Activated B cell treated with CpG ODN at 0.5 μM for 24 hours (primary cell): ENCODE measurements at regions not wholly inside any gene's neighbourhood (a gene's known extent, or its start where the extent isn't known, plus 50 kb on each side); places are given as distances from the start of the nearest gene placed in this dataset.

Experiments used
- ATAC-seq: fragments of 200-7000 bp; cut with Tn5 transposase; one replicate; pipeline ENCODE4 v1.10.0; 2021; ENCODE audit warnings: low read depth, mild to moderate bottlenecking, moderate library complexity
- CTCF ChIA-PET: fragments of 350-600 bp; sonication (Branson Sonifier 250); formaldehyde crosslinking; loops from one replicate; lab custom pipeline; 2021; ENCODE audit warnings: antibody characterized with exemption; lab: Charles Lee
- POLR2A ChIA-PET: fragments of 350-600 bp; sonication (Branson Sonifier 250); formaldehyde crosslinking; loops from one replicate; lab custom pipeline; 2021; ENCODE audit warnings: antibody characterized with exemption; lab: Charles Lee
- DNase-seq: peaks from one replicate; pipeline ENCODE4 v3.0.0; 2022
- H3K27ac Mint-ChIP-seq: one replicate; pipeline ENCODE4 v1.8.0; 2020; ENCODE audit warnings: mixed read lengths
- H3K27me3 Mint-ChIP-seq: one replicate; pipeline ENCODE4 v1.8.0; 2021; ENCODE audit warnings: mixed read lengths
- H3K36me3 Mint-ChIP-seq: one replicate; pipeline ENCODE4 v1.8.0; 2021; ENCODE audit warnings: low read depth, mixed read lengths
- H3K4me1 Mint-ChIP-seq: one replicate; pipeline ENCODE4 v1.8.0; 2021; ENCODE audit warnings: mixed read lengths
- H3K4me3 Mint-ChIP-seq: one replicate; pipeline ENCODE4 v1.8.0; 2020; ENCODE audit warnings: mild to moderate bottlenecking, mixed read lengths
- H3K9me3 Mint-ChIP-seq: one replicate; pipeline ENCODE4 v1.8.0; 2020; ENCODE audit warnings: mixed read lengths
- intact Hi-C: fragments of 100-400 bp; cut with micrococcal nuclease; formaldehyde crosslinking; loops from one replicate; pipeline ENCODE4 v1.15.1; 2024
- TF ChIP-seq, protein P1 (sequence below): fragments of 200-600 bp; IDR thresholded peaks from one replicate; pipeline ENCODE4 v1.8.0; 2022; ENCODE audit warnings: antibody characterized with exemption, mild to moderate bottlenecking

DNA sequence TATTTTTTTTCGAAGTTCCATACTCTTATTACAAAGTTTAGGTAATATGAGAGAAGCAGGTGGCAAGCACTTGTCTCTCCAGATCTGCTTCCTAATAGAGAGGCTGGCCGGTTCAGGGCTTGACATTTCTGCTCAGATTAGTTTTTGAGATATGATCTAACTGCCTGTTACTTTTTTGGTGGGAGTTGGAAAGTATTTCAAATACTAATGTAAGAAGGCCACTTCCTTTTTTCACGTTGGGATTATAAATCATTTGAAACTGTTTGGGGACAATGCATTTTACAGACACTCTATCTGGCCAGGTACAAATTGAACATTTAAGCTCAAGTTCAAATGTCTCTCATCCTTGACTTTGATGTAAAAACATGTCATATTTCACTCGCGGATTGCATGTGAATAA lies 222.1 kb upstream of the SULF2 start:
- H3K27ac Mint-ChIP-seq, result no peak overlapping the region
- ChIA-PET CTCF (no interaction called here), POLR2A (no interaction called here)
- TF ChIP-seq, protein P1, sequence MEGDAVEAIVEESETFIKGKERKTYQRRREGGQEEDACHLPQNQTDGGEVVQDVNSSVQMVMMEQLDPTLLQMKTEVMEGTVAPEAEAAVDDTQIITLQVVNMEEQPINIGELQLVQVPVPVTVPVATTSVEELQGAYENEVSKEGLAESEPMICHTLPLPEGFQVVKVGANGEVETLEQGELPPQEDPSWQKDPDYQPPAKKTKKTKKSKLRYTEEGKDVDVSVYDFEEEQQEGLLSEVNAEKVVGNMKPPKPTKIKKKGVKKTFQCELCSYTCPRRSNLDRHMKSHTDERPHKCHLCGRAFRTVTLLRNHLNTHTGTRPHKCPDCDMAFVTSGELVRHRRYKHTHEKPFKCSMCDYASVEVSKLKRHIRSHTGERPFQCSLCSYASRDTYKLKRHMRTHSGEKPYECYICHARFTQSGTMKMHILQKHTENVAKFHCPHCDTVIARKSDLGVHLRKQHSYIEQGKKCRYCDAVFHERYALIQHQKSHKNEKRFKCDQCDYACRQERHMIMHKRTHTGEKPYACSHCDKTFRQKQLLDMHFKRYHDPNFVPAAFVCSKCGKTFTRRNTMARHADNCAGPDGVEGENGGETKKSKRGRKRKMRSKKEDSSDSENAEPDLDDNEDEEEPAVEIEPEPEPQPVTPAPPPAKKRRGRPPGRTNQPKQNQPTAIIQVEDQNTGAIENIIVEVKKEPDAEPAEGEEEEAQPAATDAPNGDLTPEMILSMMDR, result no peak
- peaks cover 8% of the 10 kb centered on the region for H3K9me3 Mint-ChIP-seq
- DNase-seq (no peak), ATAC-seq (no peak)
- peaks cover 57% of the 10 kb centered on the region for H3K4me1 Mint-ChIP-seq
- H3K27me3 Mint-ChIP-seq, result no peaks in the 10 kb centered on the region
- H3K4me3 Mint-ChIP-seq, result no peak overlapping the region
- intact Hi-C loops, result loop anchor here (5.0 kb wide), 1 partner anchor 35 kb away; no protein-coding TSS in a partner anchor
- no peaks in the 10 kb centered on the region for H3K36me3 Mint-ChIP-seq

DNA sequence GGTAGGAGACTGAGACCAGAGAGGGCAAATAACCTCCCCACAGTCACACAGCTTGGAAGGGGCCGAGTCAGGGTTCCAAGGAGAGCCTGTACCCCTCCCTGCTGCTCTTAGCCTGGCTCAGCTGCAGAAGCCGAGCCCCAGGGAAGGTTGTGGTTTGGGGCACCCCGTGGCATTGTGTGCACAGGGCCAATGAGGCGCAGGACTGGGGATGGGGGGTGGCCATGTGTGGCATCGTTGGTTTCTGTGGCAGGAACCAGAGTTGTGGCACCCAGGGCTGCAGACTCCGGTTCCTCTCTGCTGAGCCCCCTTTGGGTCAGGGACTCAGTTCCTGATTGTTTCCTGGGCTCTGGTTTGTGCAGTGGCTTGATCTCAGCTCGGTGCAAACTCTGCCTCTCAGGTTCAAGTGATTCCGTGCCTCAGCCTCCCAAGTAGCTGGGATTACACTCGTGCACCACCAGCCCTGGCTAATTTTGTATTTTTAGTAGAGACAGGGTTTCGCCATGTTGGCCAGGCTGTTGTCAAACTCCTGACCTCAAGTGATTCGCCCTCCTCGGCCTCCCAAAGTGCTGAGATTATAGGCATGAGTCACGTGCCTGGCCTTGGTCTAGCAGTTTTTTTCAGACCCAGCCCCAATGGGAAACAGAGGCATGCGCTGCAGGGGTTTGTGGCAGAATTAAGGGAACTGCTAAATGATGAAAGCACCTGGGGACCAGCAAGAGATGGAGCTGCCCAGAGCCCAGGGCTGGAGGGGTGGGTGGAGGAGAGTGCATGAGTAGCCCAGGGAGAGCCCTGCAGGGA lies 221.0 kb upstream of the SULF2 start:
- peak overlapping the region; percentile 46 for H3K4me3 Mint-ChIP-seq
- intact Hi-C loops, result loop anchor here (5.0 kb wide), 1 partner anchor 34 kb away; no protein-coding TSS in a partner anchor
- DNase-seq, result peak; percentile 28
- ChIA-PET CTCF (no interaction called here), POLR2A (no interaction called here)
- H3K27ac Mint-ChIP-seq, result no peak overlapping the region
- no peaks in the 10 kb centered on the region for H3K27me3 Mint-ChIP-seq
- peaks cover 66% of the 10 kb centered on the region for H3K4me1 Mint-ChIP-seq
- ATAC-seq, result peak; percentile 75
- no peaks in the 10 kb centered on the region for H3K36me3 Mint-ChIP-seq
- H3K9me3 Mint-ChIP-seq, result peaks cover 2% of the 10 kb centered on the region
- TF ChIP-seq, protein P1, result no peak

DNA sequence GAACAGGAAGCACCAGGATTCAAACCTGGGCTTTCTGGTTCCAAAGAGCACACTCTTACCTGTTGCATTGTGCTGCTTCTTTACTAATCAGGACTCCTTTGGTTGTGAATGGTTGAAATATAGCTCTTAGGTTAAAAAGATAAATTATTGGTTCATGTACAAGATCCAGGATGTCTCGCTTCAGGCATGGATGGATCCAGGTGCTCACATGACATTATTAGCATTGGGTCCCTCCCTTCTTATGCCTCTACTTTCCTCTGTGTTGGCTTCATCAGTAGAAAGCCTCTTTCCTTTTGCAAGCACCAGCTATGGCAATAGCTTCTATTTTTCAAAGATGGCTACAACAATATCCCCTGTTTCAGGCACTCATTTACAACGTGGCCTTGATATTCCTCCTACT lies 217.7 kb upstream of the SULF2 start:
- ChIA-PET POLR2A (no interaction called here), CTCF (interaction anchor here (0.6 kb wide), 1 partner anchor 80 kb away, joined by 3 read pairs; no protein-coding TSS in a partner anchor)
- H3K36me3 Mint-ChIP-seq, result no peaks in the 10 kb centered on the region
- ATAC-seq (peak; percentile 11), DNase-seq (no peak)
- peak overlapping the region; percentile 36 for H3K4me3 Mint-ChIP-seq
- peak overlapping the region; percentile 28 for H3K27ac Mint-ChIP-seq
- no peaks in the 10 kb centered on the region for H3K9me3 Mint-ChIP-seq
- H3K27me3 Mint-ChIP-seq, result no peaks in the 10 kb centered on the region
- H3K4me1 Mint-ChIP-seq, result peaks cover 67% of the 10 kb centered on the region
- intact Hi-C loops, result no loop called here
- TF ChIP-seq, protein P1, result no peak

DNA sequence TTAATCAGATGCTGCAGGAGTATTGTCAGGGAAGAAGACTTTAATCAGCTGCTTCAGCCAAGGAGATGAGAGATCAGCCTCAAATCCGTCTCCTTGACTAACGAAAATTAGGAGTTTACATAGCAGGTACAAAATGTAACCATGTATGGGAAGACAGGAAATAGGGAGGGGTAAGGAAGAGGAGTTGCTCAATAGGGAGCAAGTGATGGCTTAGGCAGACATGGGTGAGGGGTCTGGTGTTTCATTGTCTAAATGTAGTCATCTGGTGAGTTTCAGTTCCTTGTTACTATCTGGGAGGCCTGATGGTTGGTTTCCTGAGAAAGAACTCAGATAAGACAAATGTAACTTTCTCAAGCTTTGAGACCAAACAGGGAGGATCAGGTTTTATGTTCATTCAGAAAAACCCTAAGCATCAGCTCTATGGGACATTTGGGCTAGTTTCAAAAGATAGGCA lies 217.3 kb upstream of the SULF2 start:
- Mint-ChIP-seq H3K4me1 (peaks cover 63% of the 10 kb centered on the region), H3K4me3 (peak overlapping the region; percentile 2), H3K27ac (peak overlapping the region; percentile 28), H3K27me3 (no peaks in the 10 kb centered on the region), H3K9me3 (no peaks in the 10 kb centered on the region), H3K36me3 (no peaks in the 10 kb centered on the region)
- ChIA-PET CTCF (no interaction called here), POLR2A (no interaction called here)
- ATAC-seq, result peak; percentile 77
- TF ChIP-seq, protein P1, result no peak
- intact Hi-C loops, result loop anchor here (1.0 kb wide), 1 partner anchor 275 kb away; no protein-coding TSS in a partner anchor
- DNase-seq, result no peak

DNA sequence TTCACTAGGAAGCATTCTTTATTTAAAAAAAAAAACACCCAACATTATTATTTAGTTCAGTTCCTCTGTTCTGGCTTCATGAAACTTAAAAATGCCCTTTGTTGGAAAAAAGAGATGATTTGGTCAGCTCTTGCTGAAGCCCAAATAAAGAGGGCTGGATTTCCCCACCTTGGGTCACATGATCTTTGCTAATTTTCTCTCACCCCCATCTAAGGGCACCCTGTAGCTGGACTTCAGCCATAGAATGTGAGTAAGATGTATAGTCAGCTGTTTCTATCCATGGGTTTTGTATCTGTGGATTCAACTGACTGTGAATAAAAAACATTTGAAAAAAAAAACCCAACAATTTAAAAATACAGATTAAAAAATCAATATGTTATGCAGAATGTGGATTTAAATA lies 213.9 kb upstream of the SULF2 start:
- Mint-ChIP-seq H3K9me3 (no peaks in the 10 kb centered on the region), H3K27me3 (no peaks in the 10 kb centered on the region), H3K4me1 (peaks cover 30% of the 10 kb centered on the region), H3K36me3 (no peaks in the 10 kb centered on the region), H3K27ac (no peak overlapping the region), H3K4me3 (no peak overlapping the region)
- intact Hi-C loops, result no loop called here
- ChIA-PET CTCF (no interaction called here), POLR2A (interaction anchor here (0.6 kb wide), 1 partner anchor 657 kb away, joined by 3 read pairs; no protein-coding TSS in a partner anchor)
- DNase-seq (no peak), ATAC-seq (no peak)
- TF ChIP-seq, protein P1, result no peak
